ENCODE measurements at regions not wholly inside any gene's neighbourhood (a gene's known extent, or its start where the extent isn't known, plus 50 kb on each side); places are given as distances from the start of the nearest gene placed in this dataset.

DNA sequence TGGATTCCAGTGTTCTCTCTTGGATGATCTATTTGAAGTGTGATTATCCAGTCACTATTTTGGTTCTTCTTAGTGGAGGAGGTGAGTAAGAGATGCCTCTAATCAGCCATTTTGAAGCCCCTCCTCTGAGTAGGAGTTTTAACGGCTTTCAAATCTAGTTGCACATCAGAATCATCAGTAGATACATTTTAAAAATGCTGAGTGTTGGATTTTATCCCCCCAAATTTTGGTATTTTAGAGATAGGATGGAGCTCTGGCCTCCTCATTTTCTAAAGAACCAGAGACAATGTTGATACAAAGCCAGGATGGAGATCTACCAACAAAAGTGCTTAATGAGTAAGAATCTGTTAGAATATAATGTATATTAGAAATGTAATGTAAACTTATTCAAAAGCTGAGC lies 1061.0 kb upstream of the WWC1 start:
- TF ChIP-seq, protein P1, sequence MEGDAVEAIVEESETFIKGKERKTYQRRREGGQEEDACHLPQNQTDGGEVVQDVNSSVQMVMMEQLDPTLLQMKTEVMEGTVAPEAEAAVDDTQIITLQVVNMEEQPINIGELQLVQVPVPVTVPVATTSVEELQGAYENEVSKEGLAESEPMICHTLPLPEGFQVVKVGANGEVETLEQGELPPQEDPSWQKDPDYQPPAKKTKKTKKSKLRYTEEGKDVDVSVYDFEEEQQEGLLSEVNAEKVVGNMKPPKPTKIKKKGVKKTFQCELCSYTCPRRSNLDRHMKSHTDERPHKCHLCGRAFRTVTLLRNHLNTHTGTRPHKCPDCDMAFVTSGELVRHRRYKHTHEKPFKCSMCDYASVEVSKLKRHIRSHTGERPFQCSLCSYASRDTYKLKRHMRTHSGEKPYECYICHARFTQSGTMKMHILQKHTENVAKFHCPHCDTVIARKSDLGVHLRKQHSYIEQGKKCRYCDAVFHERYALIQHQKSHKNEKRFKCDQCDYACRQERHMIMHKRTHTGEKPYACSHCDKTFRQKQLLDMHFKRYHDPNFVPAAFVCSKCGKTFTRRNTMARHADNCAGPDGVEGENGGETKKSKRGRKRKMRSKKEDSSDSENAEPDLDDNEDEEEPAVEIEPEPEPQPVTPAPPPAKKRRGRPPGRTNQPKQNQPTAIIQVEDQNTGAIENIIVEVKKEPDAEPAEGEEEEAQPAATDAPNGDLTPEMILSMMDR (IDR thresholded peaks at IDR 0.05; ENCODE audit: extremely low read depth in 1 of 2, insufficient read depth in 1 of 2, low read depth in 1 of 2, low read length in 2 of 2) = no peak
- TF ChIP-seq POLR2A (IDR thresholded peaks at IDR 0.05; ENCODE audit: low read depth, low read length) (no peak), GATA2 (IDR thresholded peaks at IDR 0.05; ENCODE audit: insufficient read depth, insufficient read length, low read depth, low read length) (no peak)

Measured in endothelial cell of umbilical vein (primary cell).